ENCODE measurements at regions not wholly inside any gene's neighbourhood (a gene's known extent, or its start where the extent isn't known, plus 50 kb on each side); places are given as distances from the start of the nearest gene placed in this dataset.

- no peak for DNase-seq
Observed at GRCh38 chr4:115883231-115883630, 769.8 kb upstream of the NDST4 start.

DNA sequence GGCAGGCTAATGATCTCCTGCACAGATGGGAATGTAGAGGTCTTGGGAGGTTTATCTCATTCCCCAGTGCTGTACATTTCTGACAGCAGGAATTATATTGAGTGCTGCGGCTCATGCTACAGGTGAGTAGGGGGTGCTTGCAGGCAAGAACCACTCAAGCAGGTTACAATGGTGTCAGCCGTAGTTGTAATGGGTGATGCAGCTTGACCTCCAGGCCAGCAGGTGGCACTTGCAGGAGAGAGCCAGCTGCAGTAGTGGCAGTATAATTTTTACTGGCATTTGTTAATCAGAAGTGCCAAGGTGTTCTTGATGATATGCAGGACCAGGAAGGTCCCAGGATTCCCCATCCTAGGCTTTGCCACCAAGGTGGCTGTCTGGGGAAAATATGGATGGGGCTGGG is 759.6 kb upstream of the NDST4 start:
- no peak for DNase-seq

DNA sequence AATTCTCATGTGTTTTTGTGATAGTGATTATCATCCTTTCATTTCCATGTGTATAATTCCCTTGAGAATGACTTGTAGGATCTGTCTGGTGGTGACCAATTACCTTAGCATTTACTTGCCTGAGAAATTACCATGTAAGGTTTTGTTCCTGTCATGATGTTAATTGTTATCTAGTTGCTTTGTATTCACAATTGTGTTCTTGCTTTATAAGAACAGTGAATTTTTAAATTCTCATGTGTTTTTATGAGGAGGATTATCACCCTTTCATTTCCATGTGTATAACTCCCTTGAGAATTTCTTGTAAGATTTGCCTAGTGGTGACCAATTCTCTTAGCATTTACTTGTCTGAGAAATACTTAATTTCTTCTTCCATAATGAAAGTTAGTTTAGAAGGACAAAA is 758.2 kb upstream of the NDST4 start:
- DNase-seq, result no peak

GRCh38 chr4:115866364-115866896 is 753.0 kb upstream of the NDST4 start:
- no peak for DNase-seq

GRCh38 chr4:115865736-115866135 is 752.3 kb upstream of the NDST4 start:
- no peak for DNase-seq

DNA sequence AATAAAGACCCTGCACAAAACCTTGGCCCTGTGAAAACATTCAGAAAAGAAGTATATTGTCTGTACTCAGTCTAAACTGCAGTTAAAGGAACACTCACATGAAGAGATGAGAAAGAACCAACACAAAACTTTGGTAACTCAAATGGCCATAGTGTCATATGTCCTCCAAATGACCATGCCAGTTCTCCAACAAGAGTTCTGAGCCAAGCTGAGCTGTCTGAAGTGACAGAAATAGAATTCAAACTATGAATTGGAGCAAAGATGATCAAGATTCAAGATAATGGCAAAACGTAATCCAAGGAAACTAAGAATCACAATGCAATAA is 739.3 kb upstream of the NDST4 start:
- DNase-seq, result no peak

GRCh38 chr4:115851918-115852766 is 738.7 kb upstream of the NDST4 start:
- no peak for DNase-seq

GRCh38 chr4:115850799-115851509 is 737.5 kb upstream of the NDST4 start:
- no peak for DNase-seq

GRCh38 chr4:115844180-115844579 is 730.8 kb upstream of the NDST4 start:
- no peak for DNase-seq

DNA sequence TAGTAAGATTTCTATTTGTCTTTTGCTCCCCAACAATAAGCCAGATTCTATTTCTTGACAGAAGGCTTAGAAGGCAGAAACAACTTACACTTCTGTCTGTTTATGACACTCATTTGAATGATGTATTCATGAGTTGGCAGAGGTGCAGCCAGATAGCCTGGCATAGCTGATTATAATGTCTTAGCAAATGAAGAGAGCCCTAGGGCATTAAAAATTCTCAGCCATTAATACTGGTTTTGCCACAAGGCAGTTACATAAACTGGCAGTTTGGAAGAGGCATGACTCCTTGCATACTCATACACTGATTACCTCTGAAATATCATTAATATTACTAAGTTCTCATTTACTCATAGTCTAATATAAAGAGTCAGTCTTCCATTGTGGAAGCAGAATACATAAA is 728.5 kb upstream of the NDST4 start:
- no peak for DNase-seq

- no peak for DNase-seq
Observed at GRCh38 chr4:115834441-115834840, 721.0 kb upstream of the NDST4 start.

- DNase-seq, result no peak
Observed at GRCh38 chr4:115824630-115825029, 711.2 kb upstream of the NDST4 start.

DNA sequence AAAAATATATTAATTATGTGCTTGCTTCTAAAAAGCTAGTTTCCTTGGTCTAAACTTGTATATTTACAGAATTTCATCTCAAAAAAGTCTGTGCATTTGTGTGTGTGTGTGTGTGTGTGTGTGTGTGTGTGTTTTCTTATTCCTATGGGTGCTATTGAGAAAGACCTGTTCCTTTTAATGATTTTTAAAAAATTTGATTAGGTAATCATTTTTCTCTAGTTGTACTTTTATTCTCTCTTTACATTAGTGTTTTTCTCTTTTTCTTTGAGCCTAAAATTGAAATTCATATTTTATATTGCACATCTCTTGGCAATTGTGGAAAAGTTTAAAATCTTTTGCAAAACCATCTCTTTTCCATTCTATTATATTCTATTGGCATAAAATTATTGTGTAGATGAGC is 690.4 kb upstream of the NDST4 start:
- no peak for DNase-seq

GRCh38 chr4:115790812-115791211 is 677.4 kb upstream of the NDST4 start:
- DNase-seq, result no peak

DNA sequence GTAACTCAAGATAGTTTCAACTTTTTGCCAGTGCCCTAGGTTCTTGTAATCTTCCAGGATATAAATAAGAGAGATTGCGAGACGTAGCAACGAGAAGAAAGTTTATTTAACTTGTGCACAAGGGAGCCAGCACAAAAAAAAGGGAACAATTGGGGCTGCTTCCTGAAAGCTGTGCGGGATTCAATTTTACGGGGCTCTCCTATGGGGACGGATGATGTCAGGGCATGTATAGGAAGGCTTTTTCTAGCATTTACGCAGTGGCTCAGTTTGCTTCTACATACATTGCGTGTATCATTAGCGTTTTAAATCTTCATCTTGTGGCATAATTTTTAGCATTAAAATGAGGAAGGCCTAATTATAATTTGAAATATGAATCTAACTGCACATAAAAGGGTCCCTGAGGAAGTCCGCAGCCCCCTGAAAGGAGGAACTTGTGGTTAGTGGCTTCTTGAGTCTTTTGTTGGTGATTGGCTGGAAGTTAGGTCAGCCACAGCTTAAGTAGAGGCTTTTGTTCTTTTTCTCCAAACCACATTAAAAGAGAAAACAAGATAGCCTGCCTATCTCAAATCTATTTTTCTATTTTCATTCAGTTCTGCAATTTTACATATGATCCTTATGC is 668.2 kb upstream of the NDST4 start:
- no peak for DNase-seq

GRCh38 chr4:115780835-115781234 is 667.4 kb upstream of the NDST4 start:
- DNase-seq, result no peak

DNA sequence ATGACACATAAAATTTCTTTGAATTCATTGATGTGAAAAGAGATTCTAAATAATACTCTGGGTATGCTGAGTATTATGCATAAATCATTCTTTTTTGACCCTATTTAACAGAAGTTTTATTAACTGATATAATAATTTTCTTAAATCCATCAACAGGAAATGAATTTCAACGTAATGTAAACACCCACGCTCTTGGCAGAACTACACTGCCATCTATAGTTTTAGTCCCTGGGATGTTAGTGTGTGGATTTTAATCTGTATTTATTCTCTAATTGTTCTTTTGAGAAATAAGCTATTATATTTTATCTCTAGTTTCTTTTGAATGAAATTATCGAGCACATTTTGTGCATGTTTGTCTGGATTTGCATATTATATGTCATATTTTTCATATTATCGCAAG is 666.8 kb upstream of the NDST4 start:
- DNase-seq, result no peak

- DNase-seq, result no peak
Observed at GRCh38 chr4:115770046-115770543, 656.7 kb upstream of the NDST4 start.

DNA sequence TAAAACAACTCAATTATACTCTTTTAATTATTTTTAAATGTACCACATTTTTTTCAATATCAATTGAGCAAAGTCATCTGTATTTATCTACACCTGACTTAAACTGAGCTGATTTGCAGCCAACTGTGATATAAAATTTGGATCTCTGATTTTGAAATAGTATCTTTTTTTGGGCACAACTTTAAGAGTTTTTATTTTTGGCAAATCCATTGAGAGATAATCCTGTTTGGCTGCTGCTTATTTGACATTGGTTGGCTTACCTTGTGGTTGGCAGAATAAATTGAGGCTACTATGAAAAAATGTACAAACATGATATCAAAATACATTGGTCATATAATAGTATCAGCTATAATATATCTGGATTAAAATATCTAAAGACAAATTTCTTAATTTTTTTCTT is 656.0 kb upstream of the NDST4 start:
- DNase-seq, result no peak

DNA sequence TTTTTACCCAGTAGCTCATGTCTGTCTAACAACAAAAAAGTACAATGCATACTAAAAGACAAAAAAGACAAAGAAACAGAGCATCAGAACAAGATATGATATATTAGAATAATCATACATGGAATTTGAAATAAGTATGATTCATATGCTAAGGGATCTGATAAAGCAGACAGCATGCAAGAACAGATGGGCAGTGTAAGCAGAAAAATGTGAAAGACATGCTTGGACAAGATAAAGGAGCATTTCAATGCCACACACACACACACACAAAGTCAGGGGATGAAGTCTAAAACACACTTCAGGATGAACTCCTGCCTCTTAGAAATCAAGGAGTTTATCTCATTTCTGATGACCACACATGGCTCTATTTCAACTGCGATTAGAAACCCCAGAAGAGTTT is 649.6 kb upstream of the NDST4 start:
- no peak for DNase-seq

GRCh38 chr4:115759231-115759630 is 645.8 kb upstream of the NDST4 start:
- DNase-seq, result no peak

- no peak for DNase-seq
Observed at GRCh38 chr4:115749404-115749803, 636.0 kb upstream of the NDST4 start.

DNA sequence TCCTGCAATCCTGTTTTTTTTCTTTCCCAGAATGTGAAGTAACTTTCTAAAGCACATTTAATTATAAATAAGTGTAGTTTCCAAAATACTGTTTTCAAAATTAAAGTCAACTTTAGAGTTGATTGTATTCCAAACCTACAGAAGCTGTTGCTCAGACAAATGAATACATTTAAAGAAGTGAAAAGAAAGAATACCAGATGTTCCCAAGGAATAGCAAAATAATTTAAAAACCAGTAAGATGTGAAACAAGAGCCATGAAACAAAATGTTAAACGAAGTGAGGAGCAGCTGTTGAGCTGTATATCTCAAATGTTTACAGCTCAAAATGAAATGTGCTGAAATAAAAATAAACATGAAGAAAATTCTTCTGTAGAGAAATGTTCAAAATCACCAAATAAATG is 627.4 kb upstream of the NDST4 start:
- DNase-seq, result no peak
